GM12872 (cell line): ENCODE measurements at regions not wholly inside any gene's neighbourhood (a gene's known extent, or its start where the extent isn't known, plus 50 kb on each side); places are given as distances from the start of the nearest gene placed in this dataset.

Experiments used
- CTCF ChIP-seq: IDR thresholded peaks from 3 replicates; pipeline ENCODE4 v1.5.1; 2011; ENCODE audit warnings: low read depth, mild to moderate bottlenecking, low read length, moderate library complexity; ENCODE audit not compliant: insufficient read depth

- TF ChIP-seq CTCF = no peak
Measured at GRCh38 chr5:56751572-56752313, 63.6 kb upstream of the MAP3K1 start.

GRCh38 chr5:56749842-56750241 lies 65.5 kb upstream of the MAP3K1 start:
- TF ChIP-seq CTCF = no peak

GRCh38 chr5:56746553-56747339 lies 68.6 kb upstream of the MAP3K1 start:
- TF ChIP-seq CTCF = no peak

GRCh38 chr5:56745864-56746263 lies 69.5 kb upstream of the MAP3K1 start:
- TF ChIP-seq CTCF = no peak

GRCh38 chr5:56740868-56741267 lies 74.5 kb upstream of the MAP3K1 start:
- no peak for TF ChIP-seq CTCF

GRCh38 chr5:56739990-56740389 lies 75.4 kb upstream of the MAP3K1 start:
- TF ChIP-seq CTCF = no peak

- TF ChIP-seq CTCF = no peak
Measured at GRCh38 chr5:56737951-56738606, 77.3 kb upstream of the MAP3K1 start.
